ENCODE measurements at regions not wholly inside any gene's neighbourhood (a gene's known extent, or its start where the extent isn't known, plus 50 kb on each side); places are given as distances from the start of the nearest gene placed in this dataset.

DNA sequence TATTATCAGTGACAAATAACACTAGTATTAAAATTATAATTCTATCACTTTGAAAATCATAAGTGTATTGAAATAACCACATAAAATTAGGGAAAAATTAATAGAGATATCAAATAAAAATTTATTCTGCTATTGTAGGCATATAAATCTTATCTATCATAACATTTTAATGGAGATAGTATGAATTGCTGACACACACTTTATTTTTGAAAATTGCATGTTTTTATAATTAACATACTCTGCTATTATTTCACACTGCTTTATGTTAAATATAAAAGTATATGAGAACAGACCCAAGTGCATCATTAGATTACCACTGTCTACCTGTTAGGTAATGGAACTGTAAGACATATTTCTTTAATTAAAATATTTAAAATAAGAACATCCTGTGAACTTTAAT, 2150.2 kb downstream of the ARAP2 start:
- no peak for TF ChIP-seq POLR2A (IDR thresholded peaks at IDR 0.05; ENCODE audit: borderline replicate concordance, extremely low read depth, insufficient read depth, insufficient read length)
- TF ChIP-seq, protein P1, sequence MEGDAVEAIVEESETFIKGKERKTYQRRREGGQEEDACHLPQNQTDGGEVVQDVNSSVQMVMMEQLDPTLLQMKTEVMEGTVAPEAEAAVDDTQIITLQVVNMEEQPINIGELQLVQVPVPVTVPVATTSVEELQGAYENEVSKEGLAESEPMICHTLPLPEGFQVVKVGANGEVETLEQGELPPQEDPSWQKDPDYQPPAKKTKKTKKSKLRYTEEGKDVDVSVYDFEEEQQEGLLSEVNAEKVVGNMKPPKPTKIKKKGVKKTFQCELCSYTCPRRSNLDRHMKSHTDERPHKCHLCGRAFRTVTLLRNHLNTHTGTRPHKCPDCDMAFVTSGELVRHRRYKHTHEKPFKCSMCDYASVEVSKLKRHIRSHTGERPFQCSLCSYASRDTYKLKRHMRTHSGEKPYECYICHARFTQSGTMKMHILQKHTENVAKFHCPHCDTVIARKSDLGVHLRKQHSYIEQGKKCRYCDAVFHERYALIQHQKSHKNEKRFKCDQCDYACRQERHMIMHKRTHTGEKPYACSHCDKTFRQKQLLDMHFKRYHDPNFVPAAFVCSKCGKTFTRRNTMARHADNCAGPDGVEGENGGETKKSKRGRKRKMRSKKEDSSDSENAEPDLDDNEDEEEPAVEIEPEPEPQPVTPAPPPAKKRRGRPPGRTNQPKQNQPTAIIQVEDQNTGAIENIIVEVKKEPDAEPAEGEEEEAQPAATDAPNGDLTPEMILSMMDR (IDR thresholded peaks at IDR 0.05 in 2 of 3, conservative IDR thresholded peaks at IDR 0.05 in 1 of 3; ENCODE audit: borderline replicate concordance in 1 of 3, insufficient read depth in 1 of 3, low read depth in 2 of 3, low read length in 2 of 3) = no peak

Measured in HCT116 (cell line).